AG09319 (cell line): ENCODE measurements at regions not wholly inside any gene's neighbourhood (a gene's known extent, or its start where the extent isn't known, plus 50 kb on each side); places are given as distances from the start of the nearest gene placed in this dataset.

Source experiments
- DNase-seq: peaks from one replicate; pipeline ENCODE4 v3.0.0-alpha.2; 2010; ENCODE audit warnings: low read depth; ENCODE audit errors: extremely low read depth
- TF ChIP-seq, protein P1 (sequence below): IDR thresholded peaks from 2 replicates; pipeline ENCODE4 v1.5.1; 2011; ENCODE audit warnings: low read depth, mild to moderate bottlenecking, inconsistent platforms, low read length, moderate library complexity

DNA sequence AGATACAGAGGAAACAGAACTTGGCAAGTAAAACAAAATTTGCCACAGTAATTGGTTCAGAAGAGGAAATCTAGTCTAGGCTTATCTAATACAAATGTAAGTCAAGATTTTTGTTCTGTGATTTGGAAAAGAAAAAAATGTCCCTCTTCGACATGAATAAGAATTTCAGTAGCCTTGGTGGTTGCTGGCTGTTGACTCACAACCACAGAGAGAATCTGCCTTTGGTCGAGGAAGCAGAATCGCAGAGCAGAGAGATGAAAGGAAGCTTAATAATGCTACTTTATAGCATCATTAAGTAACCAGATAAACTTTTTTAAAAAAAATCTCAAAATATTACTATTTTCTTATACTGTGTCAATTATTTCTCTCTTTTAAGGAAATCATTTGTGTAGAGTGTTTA lies 1096.6 kb downstream of the FLRT2 start:
- no peak for DNase-seq
- TF ChIP-seq, protein P1, sequence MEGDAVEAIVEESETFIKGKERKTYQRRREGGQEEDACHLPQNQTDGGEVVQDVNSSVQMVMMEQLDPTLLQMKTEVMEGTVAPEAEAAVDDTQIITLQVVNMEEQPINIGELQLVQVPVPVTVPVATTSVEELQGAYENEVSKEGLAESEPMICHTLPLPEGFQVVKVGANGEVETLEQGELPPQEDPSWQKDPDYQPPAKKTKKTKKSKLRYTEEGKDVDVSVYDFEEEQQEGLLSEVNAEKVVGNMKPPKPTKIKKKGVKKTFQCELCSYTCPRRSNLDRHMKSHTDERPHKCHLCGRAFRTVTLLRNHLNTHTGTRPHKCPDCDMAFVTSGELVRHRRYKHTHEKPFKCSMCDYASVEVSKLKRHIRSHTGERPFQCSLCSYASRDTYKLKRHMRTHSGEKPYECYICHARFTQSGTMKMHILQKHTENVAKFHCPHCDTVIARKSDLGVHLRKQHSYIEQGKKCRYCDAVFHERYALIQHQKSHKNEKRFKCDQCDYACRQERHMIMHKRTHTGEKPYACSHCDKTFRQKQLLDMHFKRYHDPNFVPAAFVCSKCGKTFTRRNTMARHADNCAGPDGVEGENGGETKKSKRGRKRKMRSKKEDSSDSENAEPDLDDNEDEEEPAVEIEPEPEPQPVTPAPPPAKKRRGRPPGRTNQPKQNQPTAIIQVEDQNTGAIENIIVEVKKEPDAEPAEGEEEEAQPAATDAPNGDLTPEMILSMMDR: no peak

DNA sequence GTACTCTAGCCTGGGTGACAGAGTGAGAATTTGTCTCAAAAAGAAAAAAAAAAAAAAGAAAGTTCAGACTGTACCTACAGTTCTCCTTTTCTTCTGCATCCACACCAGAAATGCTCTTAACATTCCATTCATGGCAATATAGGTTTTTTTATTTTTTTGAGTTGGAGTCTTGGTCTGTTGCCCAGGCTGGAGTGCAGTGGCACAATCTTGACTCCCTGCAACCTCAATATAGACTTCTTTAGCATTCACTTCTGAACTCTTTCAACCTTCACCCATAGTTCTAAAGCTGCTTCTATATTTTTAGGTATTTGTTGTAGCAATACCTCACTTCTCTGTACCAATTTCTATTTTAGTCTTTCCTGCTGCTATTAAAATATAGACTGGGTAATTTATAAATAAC lies 1095.7 kb downstream of the FLRT2 start:
- TF ChIP-seq, protein P1: no peak
- DNase-seq: no peak

DNA sequence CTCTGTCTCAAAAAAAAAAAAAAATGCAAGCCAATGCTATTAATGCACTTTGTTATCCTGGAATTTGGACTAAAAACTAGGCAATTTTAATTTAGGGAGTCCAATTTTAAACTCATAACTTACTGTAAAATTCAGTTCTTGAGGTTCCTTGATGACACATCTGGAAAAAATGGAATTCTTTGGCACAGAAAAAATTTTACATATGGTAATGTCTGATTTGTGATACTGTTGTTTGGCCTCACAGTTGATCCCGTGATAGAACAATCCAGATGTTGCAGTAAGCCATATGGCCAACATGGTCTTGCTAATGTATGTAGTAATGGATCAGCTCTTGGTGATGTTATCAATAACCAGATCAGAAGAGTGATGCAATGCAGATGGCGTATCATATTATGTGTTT lies 1089.8 kb downstream of the FLRT2 start:
- no peak for DNase-seq
- TF ChIP-seq, protein P1: no peak

DNA sequence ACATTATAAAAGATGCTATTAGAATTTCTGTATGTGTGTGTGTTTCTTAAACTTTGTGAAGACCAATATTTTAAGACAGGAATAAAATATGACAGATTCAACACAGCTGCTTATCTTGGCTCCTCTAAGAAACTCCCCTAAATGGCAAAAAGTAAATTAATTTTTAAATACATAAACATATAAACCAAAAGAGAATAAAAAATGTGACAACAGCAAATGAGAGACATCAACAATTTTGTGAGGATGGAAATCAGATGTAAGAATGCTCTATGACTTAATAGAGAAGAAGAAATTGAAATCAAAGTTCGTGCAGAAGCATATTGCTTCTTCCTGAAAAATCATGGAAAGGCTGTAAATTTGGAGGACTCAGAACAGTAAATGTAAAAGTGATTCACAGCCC lies 1083.8 kb downstream of the FLRT2 start:
- no peak for DNase-seq
- TF ChIP-seq, protein P1: no peak

DNA sequence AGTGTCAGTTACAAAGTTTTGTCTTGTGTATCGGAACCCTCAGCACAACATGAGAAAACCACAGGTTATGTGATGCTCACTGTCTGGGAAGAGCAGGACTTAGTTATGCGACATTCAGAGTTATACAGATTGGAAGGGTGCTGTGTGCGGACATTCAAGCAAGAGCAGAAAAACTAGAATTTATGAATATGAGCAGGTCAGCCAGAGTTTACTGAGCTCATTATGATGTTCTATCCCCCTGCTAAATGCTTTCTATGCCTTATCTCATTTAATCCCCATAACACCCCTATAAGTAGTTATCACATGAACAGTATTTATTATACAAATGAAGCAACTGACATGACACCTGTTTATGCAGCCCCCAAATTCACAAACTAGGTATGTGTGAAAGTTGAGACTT lies 1083.2 kb downstream of the FLRT2 start:
- no peak for DNase-seq
- TF ChIP-seq, protein P1: no peak

DNA sequence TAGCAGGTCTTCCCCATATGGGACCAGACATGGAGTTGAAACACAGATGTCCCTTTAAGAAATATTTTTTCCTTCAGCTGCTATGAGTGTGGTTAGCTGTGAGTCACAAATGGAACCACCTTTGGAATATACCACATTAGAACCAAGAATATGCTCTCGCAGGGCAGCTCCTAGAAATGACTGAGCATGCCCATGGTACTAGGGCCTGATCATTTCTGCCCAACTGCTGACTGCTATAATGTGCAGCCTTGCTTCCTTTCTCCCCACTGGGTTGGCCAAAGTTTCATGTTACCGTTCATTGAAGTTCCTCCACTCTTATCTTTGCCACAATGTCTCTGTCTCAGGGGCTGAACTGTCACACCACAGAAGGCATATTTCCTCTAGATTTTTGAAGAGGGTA lies 1074.6 kb downstream of the FLRT2 start:
- TF ChIP-seq, protein P1: no peak
- DNase-seq: no peak

DNA sequence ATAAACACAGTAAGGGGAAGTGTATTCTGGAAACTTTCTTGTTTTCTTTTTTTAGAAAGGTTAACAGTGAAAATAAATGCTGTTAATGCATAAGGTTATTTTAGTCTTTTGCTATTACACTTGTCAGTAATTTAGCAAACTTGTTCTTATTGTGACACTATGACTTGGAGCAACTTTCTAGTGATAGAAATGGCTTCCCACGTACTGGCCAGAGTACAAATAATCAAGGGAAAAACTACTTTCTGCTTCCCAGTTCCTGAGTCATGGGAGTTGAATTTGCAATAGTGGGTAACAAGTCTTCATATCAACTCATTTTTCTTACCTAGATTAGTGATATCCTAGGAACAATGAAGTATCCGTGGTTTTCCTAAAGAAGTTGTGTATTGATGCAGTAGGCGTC lies 1072.3 kb downstream of the FLRT2 start:
- no peak for DNase-seq
- TF ChIP-seq, protein P1: no peak
